GM12875 (cell line): ENCODE measurements at regions not wholly inside any gene's neighbourhood (a gene's known extent, or its start where the extent isn't known, plus 50 kb on each side); places are given as distances from the start of the nearest gene placed in this dataset.

Experiments used
- H3K4me3 ChIP-seq: one replicate; pipeline ENCODE4 v1.5.1; 2011; ENCODE audit warnings: low read depth, low read length, control low read depth
- CTCF ChIP-seq: IDR thresholded peaks from 2 replicates; pipeline ENCODE4 v1.5.1; 2011; ENCODE audit warnings: low read depth, mild to moderate bottlenecking, control low read depth, inconsistent platforms, low read length, moderate library complexity, borderline replicate concordance; ENCODE audit not compliant: insufficient read depth

GRCh38 chr10:58896229-58896628 lies 280.2 kb upstream of the PHYHIPL start:
- no peak for TF ChIP-seq CTCF
- no peak overlapping the region for H3K4me3 ChIP-seq

- TF ChIP-seq CTCF = no peak
- no peak overlapping the region for H3K4me3 ChIP-seq
Measured at GRCh38 chr10:58897236-58897635, 279.2 kb upstream of the PHYHIPL start.

GRCh38 chr10:58897708-58898107 lies 278.7 kb upstream of the PHYHIPL start:
- TF ChIP-seq CTCF = no peak
- H3K4me3 ChIP-seq = no peak overlapping the region

- H3K4me3 ChIP-seq = no peak overlapping the region
- no peak for TF ChIP-seq CTCF
Measured at GRCh38 chr10:58898854-58899573, 277.4 kb upstream of the PHYHIPL start.

GRCh38 chr10:58901092-58901646 lies 275.3 kb upstream of the PHYHIPL start:
- no peak for TF ChIP-seq CTCF
- H3K4me3 ChIP-seq = no peak overlapping the region

GRCh38 chr10:58903071-58903470 lies 273.4 kb upstream of the PHYHIPL start:
- TF ChIP-seq CTCF = no peak
- H3K4me3 ChIP-seq = no peak overlapping the region

GRCh38 chr10:58909881-58910280 lies 266.6 kb upstream of the PHYHIPL start:
- no peak for TF ChIP-seq CTCF
- H3K4me3 ChIP-seq = no peak overlapping the region
